A549 (cell line): ENCODE measurements at regions not wholly inside any gene's neighbourhood (a gene's known extent, or its start where the extent isn't known, plus 50 kb on each side); places are given as distances from the start of the nearest gene placed in this dataset.

Source experiments
- ATAC-seq, 2 experiments: fragments of 200-7000 bp in 1 of 2; fragments of >200 bp in 1 of 2; cut with Nextera tagmentation in 1 of 2; cut with Tn5 transposase in 1 of 2; 3 replicates each; pipeline versions ENCODE4 v1.8.0 to v1.9.1; 2018 to 2020; ENCODE audit warnings: mild to moderate bottlenecking in 1 of 2, moderate library complexity in 1 of 2
- CTCF ChIA-PET: fragments of 300-600 bp; sonication (Branson Sonifier 250); formaldehyde crosslinking; extraction: SDS; loops from one replicate; lab custom pipeline; 2021; ENCODE audit warnings: antibody characterized with exemption, inconsistent platforms; lab: Yijun Ruan, JAX
- POLR2A ChIA-PET: fragments of 350-600 bp; formaldehyde crosslinking; extraction: SDS; loops from one replicate; lab custom pipeline; 2021; ENCODE audit warnings: antibody characterized with exemption, inconsistent platforms; lab: Yijun Ruan, JAX
- DNase-seq, 2 experiments: peaks; one replicate each; pipeline versions ENCODE4 v3.0.0 to v3.0.0-alpha.2; 2011 to 2016; ENCODE audit warnings: low read depth in 1 of 2, low spot score in 1 of 2
- FAIRE-seq: peaks from 2 replicates; lab custom pipeline; 2011; peaks lifted over from hg19 to GRCh38; lab: Jason Lieb, UNC
- H3K27ac ChIP-seq, 2 experiments: fragments of >200 bp; sonication (Bioruptor Twin); formaldehyde crosslinking; 3 replicates each; pipeline ENCODE4 v1.5.1; 2016 to 2017
- H3K4me1 ChIP-seq: fragments of >200 bp; sonication (Bioruptor Twin); formaldehyde crosslinking; 3 replicates; pipeline ENCODE4 v1.6.1; 2016
- H3K4me2 ChIP-seq: fragments of >200 bp; sonication (Bioruptor Twin); formaldehyde crosslinking; 3 replicates; pipeline ENCODE4 v1.6.1; 2016
- H3K4me3 ChIP-seq: fragments of >200 bp; sonication (Bioruptor Twin); formaldehyde crosslinking; 3 replicates; pipeline ENCODE4 v1.5.1; 2016
- H3K9me3 ChIP-seq: fragments of >200 bp; sonication (Bioruptor Twin); formaldehyde crosslinking; 3 replicates; pipeline ENCODE4 v1.6.1; 2016
- CBX2 ChIP-seq: fragments of 200-600 bp; sonication (generic); IDR thresholded peaks from 2 replicates; pipeline ENCODE4 v1.6.1; 2016; ENCODE audit warnings: low read depth, mild to moderate bottlenecking, borderline replicate concordance
- CHD2 ChIP-seq: fragments of 150-350 bp; IDR thresholded peaks from 2 replicates; pipeline ENCODE4 v1.6.1; 2014; ENCODE audit warnings: low read length; ENCODE audit not compliant: partially characterized antibody
- CHD4 ChIP-seq: fragments of 200-600 bp; sonication (generic); IDR thresholded peaks from 2 replicates; pipeline ENCODE4 v1.6.1; 2016; ENCODE audit warnings: antibody characterized with exemption, mild to moderate bottlenecking, borderline replicate concordance
- EHMT2 ChIP-seq: fragments of 200-600 bp; sonication (generic); IDR thresholded peaks from 2 replicates; pipeline ENCODE4 v1.6.1; 2016; ENCODE audit warnings: antibody characterized with exemption, low read depth, mild to moderate bottlenecking, moderate library complexity
- EP300 ChIP-seq, 2 experiments: fragments of >200 bp; sonication (Bioruptor Twin); formaldehyde crosslinking; IDR thresholded peaks; 2 replicates in 1 of 2; 3 replicates in 1 of 2; pipeline ENCODE4 v1.6.1; 2016 to 2017
- FOSB ChIP-seq: fragments of 250-450 bp; sonication (Bioruptor Pico); IDR thresholded peaks from 2 replicates; pipeline ENCODE4 v1.5.0; 2020; ENCODE audit warnings: mild to moderate bottlenecking, moderate library complexity
- FOSL2 ChIP-seq, 2 experiments: fragments of 450-650 bp in 1 of 2; fragments of >200 bp in 1 of 2; sonication (Bioruptor Twin) in 1 of 2; formaldehyde crosslinking; IDR thresholded peaks; 2 replicates each; pipeline versions ENCODE4 v1.5.0 to v1.6.1; 2016 to 2020; ENCODE audit warnings: mild to moderate bottlenecking in 1 of 2, moderate library complexity in 1 of 2
- HEYL ChIP-seq: fragments of 250-450 bp; sonication (Bioruptor Pico); IDR thresholded peaks from 2 replicates; pipeline ENCODE4 v1.8.0; 2021; ENCODE audit warnings: mild to moderate bottlenecking, moderate library complexity
- HMGXB4 ChIP-seq: fragments of 250-450 bp; sonication (Bioruptor Pico); IDR thresholded peaks from 2 replicates; pipeline ENCODE4 v1.5.0; 2021; ENCODE audit warnings: mild to moderate bottlenecking, moderate library complexity, borderline replicate concordance
- JUN ChIP-seq, 2 experiments: fragments of >200 bp; sonication (Bioruptor Twin); formaldehyde crosslinking; IDR thresholded peaks; 2 replicates in 1 of 2; 3 replicates in 1 of 2; pipeline ENCODE4 v1.6.1; 2016 to 2017
- KDM1A ChIP-seq: fragments of 200-600 bp; sonication (generic); IDR thresholded peaks from 2 replicates; pipeline ENCODE4 v1.6.1; 2016; ENCODE audit warnings: low read depth, mild to moderate bottlenecking
- KDM5A ChIP-seq: fragments of 200-600 bp; sonication (generic); IDR thresholded peaks from 2 replicates; pipeline ENCODE4 v1.6.1; 2016; ENCODE audit warnings: antibody characterized with exemption, mild to moderate bottlenecking
- MAZ ChIP-seq: fragments of 150-350 bp; IDR thresholded peaks from 2 replicates; pipeline ENCODE4 v1.6.1; 2014; ENCODE audit warnings: antibody characterized with exemption, low read depth, low read length, borderline replicate concordance
- MYC ChIP-seq: IDR thresholded peaks from 2 replicates; pipeline ENCODE4 v1.6.1; 2012; ENCODE audit warnings: mild to moderate bottlenecking, inconsistent platforms, low read length, improper control_type of control experiment, borderline replicate concordance
- NFE2L2 ChIP-seq: fragments of 150-350 bp; conservative IDR thresholded peaks from 2 replicates; pipeline ENCODE4 v1.6.1; 2014; ENCODE audit warnings: low read length
- NPAS2 ChIP-seq: fragments of 250-450 bp; sonication (Bioruptor Pico); IDR thresholded peaks from 2 replicates; pipeline ENCODE4 v1.8.0; 2022; ENCODE audit warnings: mild to moderate bottlenecking, moderate library complexity, borderline replicate concordance
- POLR2A ChIP-seq: IDR thresholded peaks from 2 replicates; pipeline ENCODE4 v1.6.1; 2012; ENCODE audit warnings: mild to moderate bottlenecking, low read length
- RFX5 ChIP-seq: fragments of 450-650 bp; IDR thresholded peaks from 2 replicates; pipeline ENCODE4 v1.7.1; 2014; ENCODE audit warnings: antibody characterized with exemption, mild to moderate bottlenecking, moderate library complexity
- SREBF2 ChIP-seq: fragments of 450-650 bp; IDR thresholded peaks from 2 replicates; pipeline ENCODE4 v1.6.1; 2014; ENCODE audit warnings: mild to moderate bottlenecking, moderate library complexity
- TFCP2L1 ChIP-seq: fragments of 250-450 bp; sonication (Bioruptor Pico); IDR thresholded peaks from 2 replicates; pipeline ENCODE4 v1.5.0; 2021; ENCODE audit warnings: mild to moderate bottlenecking
- TP53 ChIP-seq: fragments of 250-450 bp; sonication (Bioruptor Pico); IDR thresholded peaks from 2 replicates; pipeline ENCODE4 v1.5.0; 2021; ENCODE audit warnings: mild to moderate bottlenecking, moderate library complexity
- WGBS: methylation state at CpG from one replicate; pipeline ENCODE4 v1.1.6; 2017; ENCODE audit errors: missing lambda C conversion rate; 5-methylcytosine and 5-hydroxymethylcytosine counted together
- TF ChIP-seq, protein P1 (sequence below): fragments of >200 bp; sonication (Bioruptor Twin); formaldehyde crosslinking; IDR thresholded peaks from 3 replicates; pipeline ENCODE4 v1.6.1; 2016
- TF ChIP-seq, protein P2 (sequence below): fragments of 150-350 bp; IDR thresholded peaks from 2 replicates; pipeline ENCODE4 v1.6.1; 2014; ENCODE audit warnings: low read depth, mild to moderate bottlenecking, low read length
- TF ChIP-seq, protein P3 (sequence below): IDR thresholded peaks from 2 replicates; pipeline ENCODE4 v1.6.1; 2012
- TF ChIP-seq, protein P4 (sequence below): fragments of >200 bp; sonication (Bioruptor Twin); formaldehyde crosslinking; IDR thresholded peaks from 3 replicates; pipeline ENCODE4 v1.5.1; 2016

- ATAC-seq, result no peak
- Histone ChIP-seq H3K9me3 (no peaks in the 10 kb centered on the region; the same call in 2 of the 3 replicates), H3K4me2 (no peak overlapping the region), H3K27ac (no peak overlapping the region), H3K4me1 (no peaks in the 10 kb centered on the region), H3K4me3 (no peak overlapping the region)
- TF ChIP-seq, protein P1, sequence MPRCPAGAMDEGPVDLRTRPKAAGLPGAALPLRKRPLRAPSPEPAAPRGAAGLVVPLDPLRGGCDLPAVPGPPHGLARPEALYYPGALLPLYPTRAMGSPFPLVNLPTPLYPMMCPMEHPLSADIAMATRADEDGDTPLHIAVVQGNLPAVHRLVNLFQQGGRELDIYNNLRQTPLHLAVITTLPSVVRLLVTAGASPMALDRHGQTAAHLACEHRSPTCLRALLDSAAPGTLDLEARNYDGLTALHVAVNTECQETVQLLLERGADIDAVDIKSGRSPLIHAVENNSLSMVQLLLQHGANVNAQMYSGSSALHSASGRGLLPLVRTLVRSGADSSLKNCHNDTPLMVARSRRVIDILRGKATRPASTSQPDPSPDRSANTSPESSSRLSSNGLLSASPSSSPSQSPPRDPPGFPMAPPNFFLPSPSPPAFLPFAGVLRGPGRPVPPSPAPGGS, result no peak
- TF ChIP-seq KDM5A (no peak), TP53 (CRISPR knock-in tag) (no peak)
- no peak for DNase-seq
- WGBS, result 14% methylated on average over 2 of the region's 2 CpGs
- CTCF ChIA-PET, result no interaction called here
- POLR2A ChIA-PET, result no interaction called here
- FAIRE-seq, result no peak
Measured at GRCh38 chr7:35495377-35495776, 199.6 kb downstream of the HERPUD2 start.

- FAIRE-seq (no peak), DNase-seq (no peak), ATAC-seq (no peak)
- no peak overlapping the region for H3K4me2 ChIP-seq
- ChIA-PET CTCF (no interaction called here), POLR2A (no interaction called here)
- H3K9me3 ChIP-seq, result no peaks in the 10 kb centered on the region; the same call in 2 of the 3 replicates
- no peak overlapping the region for H3K4me3 ChIP-seq
- 13% methylated on average over 3 of the region's 3 CpGs for WGBS
- no peak overlapping the region for H3K27ac ChIP-seq
- no peaks in the 10 kb centered on the region for H3K4me1 ChIP-seq
- TF ChIP-seq NPAS2 (CRISPR knock-in tag), result no peak
- TF ChIP-seq CHD2, result no peak
- no peak for TF ChIP-seq EHMT2
- TF ChIP-seq HEYL (CRISPR knock-in tag), result no peak
- TF ChIP-seq TFCP2L1 (CRISPR knock-in tag), result no peak
- no peak for TF ChIP-seq HMGXB4 (CRISPR knock-in tag)
- no peak for TF ChIP-seq SREBF2
- TF ChIP-seq, protein P2, sequence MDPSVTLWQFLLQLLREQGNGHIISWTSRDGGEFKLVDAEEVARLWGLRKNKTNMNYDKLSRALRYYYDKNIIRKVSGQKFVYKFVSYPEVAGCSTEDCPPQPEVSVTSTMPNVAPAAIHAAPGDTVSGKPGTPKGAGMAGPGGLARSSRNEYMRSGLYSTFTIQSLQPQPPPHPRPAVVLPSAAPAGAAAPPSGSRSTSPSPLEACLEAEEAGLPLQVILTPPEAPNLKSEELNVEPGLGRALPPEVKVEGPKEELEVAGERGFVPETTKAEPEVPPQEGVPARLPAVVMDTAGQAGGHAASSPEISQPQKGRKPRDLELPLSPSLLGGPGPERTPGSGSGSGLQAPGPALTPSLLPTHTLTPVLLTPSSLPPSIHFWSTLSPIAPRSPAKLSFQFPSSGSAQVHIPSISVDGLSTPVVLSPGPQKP, result no peak
- TF ChIP-seq FOSB (CRISPR knock-in tag), result no peak
- TF ChIP-seq KDM1A, result no peak
- no peak for TF ChIP-seq POLR2A
- TF ChIP-seq JUN (IDR thresholded peaks at IDR 0.05), result no peak
- no peak for TF ChIP-seq CBX2
- TF ChIP-seq NFE2L2, result no peak
- TF ChIP-seq RFX5, result no peak
- TF ChIP-seq MYC, result no peak
- TF ChIP-seq CHD4, result no peak
Measured at GRCh38 chr7:35494407-35494806, 200.5 kb downstream of the HERPUD2 start.

DNA sequence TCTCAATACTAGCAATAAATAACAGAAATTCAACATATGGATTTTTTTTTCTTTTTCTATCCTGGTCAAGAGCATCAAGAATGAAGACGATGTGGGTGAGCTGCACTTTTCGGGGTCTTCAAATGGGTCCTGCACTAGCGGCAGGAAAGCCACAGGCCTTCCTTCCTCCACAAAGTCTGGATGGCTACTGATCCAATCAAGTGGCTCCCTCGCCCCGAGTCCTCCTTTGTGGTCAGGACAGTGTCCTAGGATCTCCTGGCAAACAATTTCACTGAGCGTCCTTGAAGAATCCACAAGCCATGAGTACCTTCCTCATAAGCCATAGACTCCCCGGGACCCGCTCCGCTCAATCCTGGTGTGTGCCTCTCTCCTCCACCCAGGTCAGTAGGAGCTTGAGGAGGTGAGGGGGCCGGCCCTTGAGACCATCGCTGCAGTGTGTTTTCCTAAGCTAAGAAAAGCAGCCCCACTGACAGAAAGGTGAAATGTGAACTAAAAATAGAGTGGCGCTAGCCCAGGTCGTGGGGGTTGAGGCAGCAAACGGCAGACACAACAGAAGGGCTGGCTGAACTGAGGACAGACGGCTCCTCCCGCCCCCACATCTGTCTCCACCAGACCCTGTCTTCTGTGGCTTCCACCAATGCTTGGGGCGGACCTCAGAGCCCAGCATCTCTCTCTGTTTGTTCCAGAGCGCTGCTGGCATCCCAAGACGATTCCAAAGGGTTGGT, 202.3 kb downstream of the HERPUD2 start:
- no peak overlapping the region for H3K27ac ChIP-seq
- no peak for DNase-seq
- WGBS, result 51% methylated on average over 19 of the region's 19 CpGs
- H3K4me3 ChIP-seq, result no peak overlapping the region
- no peak overlapping the region for H3K4me2 ChIP-seq
- FAIRE-seq, result no peak
- ChIA-PET POLR2A (no interaction called here), CTCF (interaction anchor here (1.5 kb wide), 1 partner anchor 27 kb away, joined by 5 read pairs; no protein-coding TSS in a partner anchor)
- no peak for ATAC-seq
- H3K9me3 ChIP-seq, result no peaks in the 10 kb centered on the region; the same call in 2 of the 3 replicates
- no peaks in the 10 kb centered on the region for H3K4me1 ChIP-seq
- no peak for TF ChIP-seq NFE2L2
- no peak for TF ChIP-seq MAZ
- TF ChIP-seq, protein P3, sequence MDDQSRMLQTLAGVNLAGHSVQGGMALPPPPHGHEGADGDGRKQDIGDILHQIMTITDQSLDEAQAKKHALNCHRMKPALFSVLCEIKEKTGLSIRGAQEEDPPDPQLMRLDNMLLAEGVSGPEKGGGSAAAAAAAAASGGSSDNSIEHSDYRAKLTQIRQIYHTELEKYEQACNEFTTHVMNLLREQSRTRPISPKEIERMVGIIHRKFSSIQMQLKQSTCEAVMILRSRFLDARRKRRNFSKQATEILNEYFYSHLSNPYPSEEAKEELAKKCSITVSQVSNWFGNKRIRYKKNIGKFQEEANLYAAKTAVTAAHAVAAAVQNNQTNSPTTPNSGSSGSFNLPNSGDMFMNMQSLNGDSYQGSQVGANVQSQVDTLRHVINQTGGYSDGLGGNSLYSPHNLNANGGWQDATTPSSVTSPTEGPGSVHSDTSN, result no peak
- no peak for TF ChIP-seq FOSL2 (IDR thresholded peaks at IDR 0.05)
- no peak for TF ChIP-seq FOSL2 (CRISPR knock-in tag; IDR thresholded peaks at IDR 0.05)
- no peak for TF ChIP-seq KDM5A
- TF ChIP-seq KDM1A, result no peak
- TF ChIP-seq, protein P4, sequence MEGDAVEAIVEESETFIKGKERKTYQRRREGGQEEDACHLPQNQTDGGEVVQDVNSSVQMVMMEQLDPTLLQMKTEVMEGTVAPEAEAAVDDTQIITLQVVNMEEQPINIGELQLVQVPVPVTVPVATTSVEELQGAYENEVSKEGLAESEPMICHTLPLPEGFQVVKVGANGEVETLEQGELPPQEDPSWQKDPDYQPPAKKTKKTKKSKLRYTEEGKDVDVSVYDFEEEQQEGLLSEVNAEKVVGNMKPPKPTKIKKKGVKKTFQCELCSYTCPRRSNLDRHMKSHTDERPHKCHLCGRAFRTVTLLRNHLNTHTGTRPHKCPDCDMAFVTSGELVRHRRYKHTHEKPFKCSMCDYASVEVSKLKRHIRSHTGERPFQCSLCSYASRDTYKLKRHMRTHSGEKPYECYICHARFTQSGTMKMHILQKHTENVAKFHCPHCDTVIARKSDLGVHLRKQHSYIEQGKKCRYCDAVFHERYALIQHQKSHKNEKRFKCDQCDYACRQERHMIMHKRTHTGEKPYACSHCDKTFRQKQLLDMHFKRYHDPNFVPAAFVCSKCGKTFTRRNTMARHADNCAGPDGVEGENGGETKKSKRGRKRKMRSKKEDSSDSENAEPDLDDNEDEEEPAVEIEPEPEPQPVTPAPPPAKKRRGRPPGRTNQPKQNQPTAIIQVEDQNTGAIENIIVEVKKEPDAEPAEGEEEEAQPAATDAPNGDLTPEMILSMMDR, result no peak
- TF ChIP-seq, protein P1, result no peak
- no peak for TF ChIP-seq EP300 (IDR thresholded peaks at IDR 0.05)
